Gastroesophageal sphincter (tissue), 4 donors: ENCODE measurements at regions not wholly inside any gene's neighbourhood (a gene's known extent, or its start where the extent isn't known, plus 50 kb on each side); places are given as distances from the start of the nearest gene placed in this dataset.
"Not testable (repeated sequence)": the region's sequence is repeated elsewhere in the genome, so short reads cannot be mapped to it uniquely, and the experiment has no call there.

Experiments used
- ATAC-seq: fragments of 150-250 bp; one replicate; pipeline ENCODE4 v1.9.1; 2016; ENCODE audit warnings: mild to moderate bottlenecking, moderate library complexity
- H3K27ac ChIP-seq, 4 donors: fragments of 200-600 bp; sonication (generic) in 3 of 4; 1 replicate in 3 of 4; 2 replicates in 1 of 4; pipeline ENCODE4 v1.5.1; 2016 to 2019
- H3K27me3 ChIP-seq: fragments of 200-600 bp; sonication (generic); one replicate; pipeline ENCODE4 v1.5.1; 2019
- H3K36me3 ChIP-seq, 2 donors: fragments of 200-600 bp; sonication (generic); one replicate each; pipeline ENCODE4 v1.5.1; 2019; ENCODE audit warnings: control low read depth in 1 of 2
- H3K4me1 ChIP-seq, 3 donors: fragments of 200-600 bp; sonication (generic); 1 replicate in 2 of 3; 2 replicates in 1 of 3; pipeline ENCODE4 v1.5.1; 2016 to 2019; ENCODE audit warnings: control low read depth in 2 of 3
- H3K4me3 ChIP-seq, 2 donors: fragments of 200-600 bp; sonication (generic); one replicate each; pipeline ENCODE4 v1.5.1; 2019; ENCODE audit warnings: mild to moderate bottlenecking in 1 of 2, moderate library complexity in 1 of 2
- H3K9me3 ChIP-seq, 3 donors: fragments of 200-600 bp; sonication (generic); one replicate each; pipeline ENCODE4 v1.5.1; 2017 to 2019; ENCODE audit warnings: control low read depth in 2 of 3
- CTCF ChIP-seq, 4 experiments: fragments of 200-600 bp in 2 of 4; fragments of 450-650 bp in 2 of 4; sonication (generic) in 1 of 4; IDR thresholded peaks; one replicate each; pipeline ENCODE4 v1.5.1; 2017 to 2019; ENCODE audit warnings: antibody characterized with exemption in 4 of 4, mild to moderate bottlenecking in 2 of 4, moderate library complexity in 2 of 4
- EP300 ChIP-seq: sonication (generic); formaldehyde crosslinking; IDR thresholded peaks from one replicate; pipeline ENCODE4 v1.6.1; 2017; ENCODE audit warnings: antibody characterized with exemption, mild to moderate bottlenecking
- POLR2A ChIP-seq, 2 donors: fragments of 450-650 bp; IDR thresholded peaks; one replicate each; pipeline ENCODE4 v1.6.1; 2017; ENCODE audit warnings: antibody characterized with exemption in 2 of 2, mild to moderate bottlenecking in 2 of 2, moderate library complexity in 1 of 2
- POLR2AphosphoS5 ChIP-seq: sonication (generic); formaldehyde crosslinking; IDR thresholded peaks from one replicate; pipeline ENCODE4 v1.6.1; 2017; ENCODE audit warnings: antibody characterized with exemption
- WGBS, 2 donors: methylation state at CpG; one replicate each; pipeline ENCODE4 v1.1.5; 2018; ENCODE audit warnings: low coverage in 1 of 2; 5-methylcytosine and 5-hydroxymethylcytosine counted together

GRCh38 chr14:41521891-41522290 lies 84.8 kb upstream of the LRFN5 start:
- 90% methylated on average over 1 of the region's 1 CpG; no CpG with 5 or more reads in 1 of the 2 donors for WGBS, 2 donors
- H3K9me3 ChIP-seq: no peaks in the 10 kb centered on the region
- TF ChIP-seq EP300 (no peak), POLR2AphosphoS5 (no peak), POLR2A (IDR thresholded peaks at IDR 0.05) (no peak), CTCF (IDR thresholded peaks at IDR 0.05) (no peak)
- no peak overlapping the region for H3K27ac ChIP-seq
- ATAC-seq: no peak
- no peaks in the 10 kb centered on the region for H3K36me3 ChIP-seq
- no peaks in the 10 kb centered on the region for H3K4me1 ChIP-seq
- H3K4me3 ChIP-seq: no peak overlapping the region
- no peaks in the 10 kb centered on the region for H3K27me3 ChIP-seq

DNA sequence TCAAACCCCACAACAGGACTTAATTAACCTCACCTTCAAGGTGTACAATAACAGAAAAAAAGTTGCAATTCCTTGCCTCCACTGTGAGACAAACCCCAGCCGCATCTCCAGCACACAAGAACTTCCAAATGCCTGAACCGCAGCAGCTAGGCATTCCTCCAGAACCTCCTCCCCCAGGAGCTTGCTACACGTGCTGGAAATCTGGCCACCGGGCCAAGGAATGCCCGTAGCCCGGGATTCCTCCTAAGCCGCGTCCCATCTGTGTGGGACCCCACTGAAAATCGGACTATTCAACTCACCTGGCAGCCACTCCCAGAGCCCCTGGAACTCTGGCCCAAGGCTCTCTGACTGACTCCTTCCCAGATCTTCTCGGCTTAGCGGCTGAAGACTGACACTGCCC lies 88.6 kb upstream of the LRFN5 start:
- not testable (repeated sequence) for H3K36me3 ChIP-seq, ATAC-seq, H3K27me3 ChIP-seq, H3K9me3 ChIP-seq, H3K27ac ChIP-seq, H3K4me3 ChIP-seq, H3K4me1 ChIP-seq
- WGBS, 2 donors: no CpG with 5 or more reads among the region's 11 CpGs

DNA sequence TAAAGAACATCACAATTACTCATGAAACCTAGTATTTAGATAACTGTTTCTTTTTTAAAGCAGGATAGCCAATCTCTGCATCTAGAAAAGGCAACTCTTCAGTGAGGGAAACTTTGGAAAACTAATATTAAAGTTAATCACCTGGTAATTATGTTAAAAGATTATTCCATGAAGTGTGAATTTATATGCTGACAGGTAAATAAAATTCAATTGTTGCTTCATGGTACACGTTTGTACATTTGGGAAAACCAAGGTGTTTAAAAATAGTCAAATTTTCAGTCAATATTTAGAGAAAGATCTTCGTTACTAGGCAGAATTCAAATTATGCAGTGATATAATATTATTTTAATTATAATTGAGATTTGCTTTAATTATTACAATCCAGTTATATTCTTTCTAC lies 100.1 kb upstream of the LRFN5 start:
- Histone ChIP-seq H3K27ac (no peak overlapping the region), H3K27me3 (no peaks in the 10 kb centered on the region), H3K9me3 (no peaks in the 10 kb centered on the region), H3K36me3 (no peaks in the 10 kb centered on the region), H3K4me1 (no peaks in the 10 kb centered on the region), H3K4me3 (no peak overlapping the region)
- no peak for ATAC-seq
- TF ChIP-seq CTCF (IDR thresholded peaks at IDR 0.05) (no peak), POLR2AphosphoS5 (no peak)
- 53 to 74% methylated on average over 2 of the region's 2 CpGs for WGBS, 2 donors

DNA sequence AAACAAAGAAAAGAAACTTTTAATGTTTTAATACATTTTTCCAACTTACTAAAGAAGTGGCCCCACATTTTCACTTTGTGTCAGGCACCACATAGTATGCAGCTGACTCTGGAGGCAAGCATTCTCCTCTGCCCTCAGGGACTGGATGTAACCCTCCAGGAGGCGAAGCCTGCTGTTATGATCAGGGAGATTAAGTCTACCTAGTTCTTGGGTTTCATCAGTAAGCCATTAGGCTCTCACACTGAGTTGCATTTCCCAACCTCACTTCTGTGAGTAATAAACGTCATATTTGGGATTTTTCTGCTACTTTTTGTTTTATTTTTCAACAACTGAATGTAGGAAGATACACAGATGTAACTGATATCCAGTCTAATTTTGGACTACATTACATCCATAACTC lies 101.2 kb upstream of the LRFN5 start:
- no peak for ATAC-seq
- Histone ChIP-seq H3K9me3 (no peaks in the 10 kb centered on the region), H3K27me3 (no peaks in the 10 kb centered on the region), H3K27ac (no peak overlapping the region), H3K36me3 (no peaks in the 10 kb centered on the region), H3K4me3 (no peak overlapping the region), H3K4me1 (no peaks in the 10 kb centered on the region)
- TF ChIP-seq EP300 (no peak), POLR2A (IDR thresholded peaks at IDR 0.05) (no peak), POLR2AphosphoS5 (no peak), CTCF (IDR thresholded peaks at IDR 0.05) (no peak)
- 61 to 74% methylated on average over 2 of the region's 2 CpGs for WGBS, 2 donors

DNA sequence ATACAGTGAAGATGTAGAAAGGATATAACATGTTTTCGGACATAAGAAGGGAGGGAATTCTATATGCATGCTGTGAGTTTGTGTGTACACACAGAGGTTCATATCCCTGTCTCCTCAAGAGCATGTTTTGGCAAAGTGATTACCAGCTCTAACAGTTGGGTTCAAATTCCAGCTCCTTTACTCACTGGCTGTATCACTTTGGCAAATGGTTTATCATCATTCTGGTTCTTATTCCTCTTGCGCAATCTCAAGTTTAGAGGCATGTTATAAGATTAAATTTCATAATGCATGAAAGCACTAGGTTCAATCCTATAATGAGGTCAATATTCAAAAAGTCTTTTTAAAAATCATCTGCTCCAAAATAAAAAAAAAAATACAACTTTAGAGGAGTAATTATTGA lies 107.7 kb upstream of the LRFN5 start:
- WGBS, 2 donors: 91 to 92% methylated on average over 2 of the region's 2 CpGs
- Histone ChIP-seq H3K4me1 (no peaks in the 10 kb centered on the region), H3K27ac (no peak overlapping the region), H3K36me3 (no peaks in the 10 kb centered on the region), H3K4me3 (no peak overlapping the region), H3K27me3 (no peaks in the 10 kb centered on the region), H3K9me3 (no peaks in the 10 kb centered on the region)
- no peak for ATAC-seq
- TF ChIP-seq EP300: no peak
- no peak for TF ChIP-seq POLR2A (IDR thresholded peaks at IDR 0.05)
- no peak for TF ChIP-seq CTCF (IDR thresholded peaks at IDR 0.05)
- no peak for TF ChIP-seq POLR2AphosphoS5

- no peaks in the 10 kb centered on the region for H3K9me3 ChIP-seq
- H3K36me3 ChIP-seq: no peaks in the 10 kb centered on the region
- 46 to 51% methylated on average over 2 of the region's 2 CpGs for WGBS, 2 donors
- no peaks in the 10 kb centered on the region for H3K4me1 ChIP-seq
- TF ChIP-seq CTCF (IDR thresholded peaks at IDR 0.05) (no peak), POLR2AphosphoS5 (no peak), POLR2A (IDR thresholded peaks at IDR 0.05) (no peak), EP300 (no peak)
- no peaks in the 10 kb centered on the region for H3K27me3 ChIP-seq
- ATAC-seq: no peak
- H3K4me3 ChIP-seq: no peak overlapping the region
- no peak overlapping the region for H3K27ac ChIP-seq
These were observed 116.4 kb upstream of the LRFN5 start for GRCh38 chr14:41490323-41490722.
